NCI-H748 (cell line): ENCODE measurements at regions not wholly inside any gene's neighbourhood (a gene's known extent, or its start where the extent isn't known, plus 50 kb on each side); places are given as distances from the start of the nearest gene placed in this dataset.

Source experiments
- DNase-seq: peaks from one replicate; lab custom pipeline; 2025; ENCODE audit not compliant: unreplicated experiment; lab: John Stamatoyannopoulos, UW

DNA sequence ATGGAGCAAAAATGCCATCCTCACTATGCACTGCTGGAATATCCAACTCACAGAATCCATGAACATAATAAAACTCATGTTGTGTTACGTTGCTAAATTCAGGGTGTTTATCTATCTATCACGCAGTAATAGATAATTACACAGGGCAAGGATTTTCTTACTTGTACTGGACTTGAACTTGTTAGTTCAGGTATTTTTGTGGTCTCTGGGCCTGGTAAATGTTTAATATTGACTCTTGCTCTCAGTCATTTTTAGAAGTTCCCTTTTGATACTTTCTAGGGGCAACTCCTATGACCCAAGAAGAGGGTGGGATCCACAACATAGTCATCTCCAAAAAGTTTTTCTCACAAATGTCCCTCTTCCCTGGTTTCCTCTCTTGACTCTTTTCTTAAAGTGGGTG lies 522.4 kb upstream of the IGFBP7 start:
- no peak for DNase-seq

DNA sequence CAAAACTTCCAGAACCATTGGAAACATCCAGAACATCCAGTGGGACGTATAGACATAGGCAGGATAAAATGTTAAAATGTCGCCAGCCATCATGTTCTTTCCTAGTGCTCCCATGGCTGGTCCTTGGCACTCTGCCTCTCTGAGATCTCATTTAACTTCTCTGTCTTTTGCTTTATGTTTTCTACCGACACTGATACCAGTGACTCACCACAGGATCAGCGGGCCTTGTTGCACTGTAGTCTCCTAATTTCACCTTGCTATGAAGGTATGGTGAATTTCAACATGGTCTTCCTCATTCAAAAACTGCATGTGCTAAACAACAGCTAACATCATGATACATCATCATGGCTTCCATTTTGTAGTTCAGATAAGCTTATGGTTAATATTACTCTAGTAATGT lies 521.0 kb upstream of the IGFBP7 start:
- DNase-seq: no peak

DNA sequence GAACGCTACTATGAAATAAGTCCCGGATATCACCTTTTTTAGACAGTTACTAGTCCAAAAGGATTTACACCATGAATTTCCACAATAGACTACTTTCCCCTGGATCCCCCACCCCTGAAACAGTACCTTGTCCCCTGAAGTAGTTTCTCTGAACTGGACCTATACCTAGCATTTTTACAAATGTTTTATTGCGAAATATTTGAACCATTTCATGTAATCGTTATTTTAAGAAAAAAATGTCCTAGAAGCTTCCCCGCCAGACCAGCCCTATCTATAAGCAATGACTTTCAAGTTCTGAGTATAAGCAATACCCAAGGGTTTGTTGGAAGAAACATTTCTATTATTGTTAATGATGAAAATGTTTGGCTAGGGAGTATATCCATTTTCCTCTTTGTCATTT lies 517.8 kb upstream of the IGFBP7 start:
- no peak for DNase-seq

DNA sequence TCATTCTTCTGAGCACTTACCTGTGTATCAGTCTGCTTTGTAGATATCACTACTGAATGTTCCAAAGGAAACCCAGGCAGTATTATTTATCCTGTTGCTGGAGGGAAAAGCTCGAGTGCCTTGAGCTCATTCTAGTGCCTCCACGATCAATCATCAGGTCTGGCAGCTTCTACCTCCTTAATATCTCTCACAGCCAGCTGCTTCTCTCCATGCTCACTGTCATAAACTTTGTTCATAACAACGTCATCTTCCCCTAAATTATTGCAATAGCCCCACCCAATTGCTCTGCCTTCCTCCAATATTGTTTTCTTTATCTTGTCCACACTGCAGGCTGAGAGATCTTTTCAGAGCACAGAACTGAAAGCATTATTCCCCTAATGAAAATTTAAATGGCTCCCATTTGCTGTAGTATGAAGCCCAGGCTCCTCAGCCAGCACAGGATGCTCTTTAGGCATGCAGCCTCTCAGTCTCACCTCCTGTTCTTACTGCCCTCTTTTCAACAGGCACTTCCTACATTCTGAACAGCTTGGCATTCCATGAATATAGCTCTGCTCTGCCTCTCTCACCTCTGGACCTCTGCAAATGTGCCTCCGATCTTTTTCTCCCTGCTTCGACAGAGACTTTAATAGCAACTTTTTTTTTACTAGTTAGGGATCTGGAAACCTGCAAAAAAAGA lies 504.2 kb upstream of the IGFBP7 start:
- DNase-seq: no peak

DNA sequence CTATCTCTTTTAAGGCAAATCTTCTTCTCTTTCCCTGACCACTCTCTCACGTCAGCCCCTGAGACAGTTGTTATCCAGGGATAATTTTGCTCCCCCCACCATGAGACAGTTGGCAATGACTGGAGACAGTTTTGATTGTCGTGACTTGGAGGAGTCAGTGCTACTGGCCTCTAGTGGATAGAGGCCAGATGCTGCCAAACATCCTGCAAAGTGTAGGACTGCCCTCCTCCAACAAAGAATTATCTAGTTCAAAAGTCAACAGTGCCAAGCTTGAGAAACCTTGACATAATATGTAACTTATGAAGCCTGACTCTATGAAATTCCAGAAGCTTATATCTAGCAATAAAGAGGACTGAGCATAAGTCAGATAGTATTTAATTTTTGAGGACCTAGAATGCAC lies 502.1 kb upstream of the IGFBP7 start:
- DNase-seq: no peak

DNA sequence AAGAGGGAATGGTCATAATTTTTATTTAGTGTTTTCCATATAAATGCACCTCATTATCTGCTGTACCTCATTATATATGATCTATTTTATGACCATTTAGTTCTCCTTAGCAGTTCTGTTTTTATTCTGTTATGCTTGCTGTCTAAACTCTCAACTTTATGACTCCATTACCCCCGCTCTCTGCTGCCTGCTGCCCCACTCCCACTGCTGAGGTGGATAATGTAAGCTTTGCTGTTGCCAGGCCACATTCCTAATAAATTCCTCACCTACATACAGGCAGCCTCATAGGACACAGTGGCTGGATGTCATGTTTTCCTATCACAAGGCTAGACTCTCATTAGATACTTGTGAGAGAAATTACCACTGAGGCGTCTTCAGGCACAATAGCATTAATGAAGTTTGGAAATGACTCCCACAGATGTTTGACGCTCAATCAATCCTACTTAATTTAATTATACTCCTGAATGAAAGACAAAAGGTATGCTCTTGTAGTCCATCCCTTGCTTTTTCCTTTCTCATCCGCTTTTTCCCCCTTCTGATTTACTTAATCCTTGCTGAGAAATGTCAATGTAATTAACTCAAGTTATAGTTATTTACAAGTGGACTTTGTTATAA lies 497.5 kb upstream of the IGFBP7 start:
- no peak for DNase-seq

DNA sequence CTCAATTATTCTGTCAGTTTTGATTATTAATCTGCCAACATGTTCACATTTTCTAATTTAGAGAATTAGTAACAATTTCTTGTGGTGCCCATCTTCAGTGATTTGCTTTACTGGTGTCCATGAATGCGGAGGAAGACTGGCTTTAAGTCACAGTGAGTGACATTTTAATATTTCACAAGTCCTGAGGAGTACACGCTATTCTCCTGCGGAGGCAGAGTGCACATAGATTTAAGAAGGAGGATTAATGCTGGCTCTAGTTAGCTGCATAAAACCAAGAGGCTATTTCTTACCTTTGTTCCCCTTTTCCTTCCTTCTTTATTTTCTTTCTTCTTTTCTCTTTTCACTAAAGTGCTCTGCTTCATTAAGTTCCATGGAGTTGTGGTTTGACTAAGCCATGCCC lies 495.2 kb upstream of the IGFBP7 start:
- DNase-seq: no peak

DNA sequence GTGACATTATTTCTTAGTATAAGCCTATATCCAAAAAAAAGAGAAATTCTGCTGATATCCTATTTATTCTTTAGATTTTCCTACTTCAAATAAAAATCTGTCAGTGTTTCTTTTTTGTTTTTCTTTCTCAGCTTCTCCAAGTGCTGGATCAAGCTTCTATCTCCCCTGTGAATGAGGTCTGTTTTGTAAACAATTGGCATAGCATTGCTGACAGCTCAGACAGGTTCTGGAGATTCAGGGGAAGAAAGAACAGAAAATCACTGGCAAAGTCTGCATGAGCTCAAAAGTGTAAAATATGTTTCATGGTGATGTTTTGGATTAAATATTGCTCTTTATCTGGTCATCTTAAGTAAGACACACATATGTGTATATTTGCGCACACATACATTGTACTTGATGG lies 492.0 kb upstream of the IGFBP7 start:
- no peak for DNase-seq

DNA sequence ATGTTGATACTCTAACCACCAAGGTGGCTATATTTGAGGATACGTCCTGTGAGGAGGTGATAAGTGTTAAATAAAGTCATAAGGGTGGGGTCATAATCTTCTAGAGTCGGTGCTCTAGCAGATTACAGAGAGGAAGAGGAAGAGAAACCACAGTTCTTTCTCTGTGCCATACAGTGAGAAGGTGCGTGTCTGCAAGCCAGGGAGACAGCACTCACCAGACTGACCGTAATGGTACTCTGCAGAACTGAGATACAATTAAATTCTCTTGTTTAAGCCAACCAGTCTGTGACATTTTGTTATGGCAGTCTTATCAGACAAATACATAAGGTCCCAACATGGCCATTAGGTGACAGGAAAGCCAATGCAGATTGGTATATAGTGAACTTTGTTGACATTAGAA lies 480.9 kb upstream of the IGFBP7 start:
- no peak for DNase-seq

DNA sequence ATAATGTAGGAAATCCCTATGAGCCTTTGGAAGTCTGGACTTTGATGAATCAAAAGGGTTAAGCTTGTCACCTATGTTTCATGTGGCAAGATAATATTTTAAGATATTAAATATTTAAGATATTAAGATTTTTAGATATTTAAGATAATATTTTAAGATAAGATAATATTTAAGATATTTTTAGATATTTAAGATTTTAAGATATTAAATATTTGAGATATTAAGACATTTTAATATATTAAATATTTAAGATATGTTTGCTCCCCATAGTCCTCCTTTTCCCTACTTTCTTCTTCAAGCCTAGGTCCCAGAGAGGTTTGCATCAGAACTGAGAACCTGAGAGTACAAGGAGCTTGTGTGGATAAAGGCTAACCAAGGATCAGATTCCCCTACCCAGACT lies 478.4 kb upstream of the IGFBP7 start:
- DNase-seq: no peak

DNA sequence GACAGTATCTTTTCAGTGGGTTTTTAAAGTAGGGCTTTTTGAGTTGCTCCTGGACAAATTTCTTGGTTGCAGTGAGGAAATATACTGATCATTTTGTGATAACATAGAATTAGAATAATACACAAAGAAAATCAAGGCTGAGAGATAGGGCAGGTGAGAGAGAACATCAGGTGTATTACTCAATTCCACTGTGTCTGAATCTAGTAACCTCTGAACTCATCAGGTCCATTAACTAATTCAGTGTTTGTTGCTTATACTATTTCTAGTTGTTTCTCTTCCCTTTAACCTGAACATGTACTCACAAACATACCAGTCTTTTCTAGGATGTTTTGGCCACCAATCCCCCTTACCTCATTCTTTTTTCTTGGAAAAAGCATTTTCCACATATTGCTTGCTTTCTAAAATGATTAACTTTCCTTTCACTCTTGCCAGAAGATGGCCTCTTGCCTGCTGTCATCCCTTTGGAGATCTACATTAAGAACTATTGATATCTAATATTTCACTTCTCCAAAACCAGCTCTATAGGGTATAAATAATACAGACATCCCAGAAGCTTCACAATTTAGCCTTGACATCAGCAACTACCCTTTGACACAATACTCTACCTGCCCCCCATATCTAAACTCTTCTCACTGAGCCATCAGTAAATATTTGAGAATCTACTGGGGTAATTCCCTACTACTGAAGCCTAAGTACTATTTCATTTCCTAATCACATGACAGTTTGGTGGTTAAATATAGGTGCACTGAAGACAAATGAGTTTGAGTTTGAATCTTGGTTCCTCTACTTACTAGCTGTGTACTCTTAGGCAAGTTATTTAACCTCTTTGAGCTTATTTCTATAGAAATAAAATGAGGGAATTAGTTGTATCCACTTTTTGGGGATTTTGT lies 470.8 kb upstream of the IGFBP7 start:
- no peak for DNase-seq

DNA sequence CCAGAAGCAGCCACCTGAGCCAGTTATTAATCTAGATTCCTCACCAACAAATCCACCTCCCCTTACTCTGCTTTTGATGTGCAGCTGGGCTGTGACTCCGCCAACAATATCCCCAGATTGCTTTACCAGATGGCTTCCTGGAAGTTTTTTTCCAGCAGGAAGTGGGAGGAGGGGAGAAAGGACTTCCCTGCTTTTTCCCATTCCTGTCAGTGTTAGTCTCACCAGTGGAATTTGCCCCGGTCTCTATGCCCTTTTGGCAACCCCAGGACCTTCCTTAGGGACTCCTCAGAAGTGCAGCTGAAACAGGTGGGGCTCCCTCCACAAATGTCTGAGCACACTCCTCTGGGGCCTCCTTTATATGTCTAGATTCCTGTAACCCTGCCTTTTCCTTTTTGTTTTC lies 465.2 kb upstream of the IGFBP7 start:
- no peak for DNase-seq

DNA sequence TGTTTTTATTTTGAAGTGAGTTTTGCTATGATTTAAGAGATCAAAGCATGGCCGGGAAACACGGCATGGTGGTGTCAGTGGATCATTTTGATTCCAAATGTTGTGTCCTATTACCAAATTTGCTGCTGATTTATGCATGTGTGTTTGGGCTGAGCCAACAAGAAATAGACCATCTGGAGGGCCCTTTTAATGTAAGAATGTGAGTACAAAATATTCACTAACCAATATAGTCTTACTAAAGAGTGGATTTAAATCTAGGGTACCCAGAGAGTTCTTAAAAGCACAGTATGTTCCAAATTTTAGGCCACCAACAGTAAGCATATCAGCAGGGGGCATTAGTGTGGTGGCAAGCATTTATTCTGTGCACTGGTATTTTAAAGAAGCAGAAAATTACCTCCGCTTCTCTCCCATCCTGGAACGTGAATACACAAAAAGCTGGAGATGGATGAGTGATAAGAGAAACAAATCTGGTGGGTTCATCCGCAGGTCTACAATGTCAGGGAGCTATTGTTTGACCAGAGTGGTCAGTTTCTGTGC lies 444.4 kb upstream of the IGFBP7 start:
- no peak for DNase-seq

DNA sequence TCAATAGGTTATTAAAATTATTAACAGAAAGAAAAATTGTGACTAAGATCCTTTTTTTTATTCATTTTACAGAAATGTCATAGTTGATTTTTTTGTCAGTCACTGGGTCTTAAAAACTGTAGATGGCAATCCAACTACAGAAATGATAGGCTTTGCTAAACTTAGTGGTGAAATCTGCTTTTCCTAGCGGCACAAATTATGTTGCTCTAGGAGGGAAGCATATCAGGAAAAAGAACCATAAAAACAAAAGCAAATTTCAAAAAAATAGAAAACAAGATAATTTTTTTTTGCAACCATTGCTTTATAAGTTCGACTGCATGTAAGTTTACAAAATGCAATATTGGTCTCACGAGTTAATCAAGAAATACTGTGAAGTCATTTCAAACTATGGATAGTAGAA lies 443.5 kb upstream of the IGFBP7 start:
- no peak for DNase-seq

DNA sequence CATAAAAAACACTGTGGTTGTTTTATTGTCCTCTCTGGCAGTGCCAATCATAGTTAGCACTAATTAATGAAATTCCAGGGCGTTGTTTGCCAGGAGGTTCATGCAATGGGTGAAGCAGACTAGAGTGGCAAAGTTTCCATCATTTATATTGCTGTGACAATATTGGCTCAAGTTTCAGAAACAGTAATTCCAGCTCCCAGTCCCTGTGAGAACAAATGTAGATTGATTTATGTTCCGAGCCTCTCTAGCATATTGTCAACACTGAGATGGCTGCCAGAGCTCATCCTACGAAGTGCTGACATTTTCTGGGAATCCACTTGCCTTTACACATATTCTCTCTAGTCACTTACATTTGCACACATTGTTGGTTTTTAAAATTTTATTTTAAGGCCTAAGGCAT lies 440.0 kb upstream of the IGFBP7 start:
- DNase-seq: no peak

DNA sequence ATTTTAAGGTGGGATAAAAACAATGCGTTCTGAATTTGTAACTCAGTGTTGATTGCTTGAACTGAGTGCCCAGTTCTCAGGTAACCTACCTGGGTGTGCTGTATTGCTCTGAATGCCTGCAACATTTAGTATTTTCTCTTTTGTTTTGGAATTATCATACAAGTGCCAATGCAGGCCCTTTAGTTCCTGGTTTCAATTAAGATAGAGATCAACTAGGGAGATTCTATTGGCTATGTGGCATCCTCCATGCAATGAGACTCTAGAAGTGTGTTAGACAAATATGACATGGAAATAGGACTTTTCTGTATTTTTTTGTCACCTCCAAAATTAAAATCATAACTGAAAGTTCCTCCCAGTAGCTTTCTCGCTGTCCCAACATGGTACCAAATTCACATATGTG lies 438.7 kb upstream of the IGFBP7 start:
- no peak for DNase-seq

DNA sequence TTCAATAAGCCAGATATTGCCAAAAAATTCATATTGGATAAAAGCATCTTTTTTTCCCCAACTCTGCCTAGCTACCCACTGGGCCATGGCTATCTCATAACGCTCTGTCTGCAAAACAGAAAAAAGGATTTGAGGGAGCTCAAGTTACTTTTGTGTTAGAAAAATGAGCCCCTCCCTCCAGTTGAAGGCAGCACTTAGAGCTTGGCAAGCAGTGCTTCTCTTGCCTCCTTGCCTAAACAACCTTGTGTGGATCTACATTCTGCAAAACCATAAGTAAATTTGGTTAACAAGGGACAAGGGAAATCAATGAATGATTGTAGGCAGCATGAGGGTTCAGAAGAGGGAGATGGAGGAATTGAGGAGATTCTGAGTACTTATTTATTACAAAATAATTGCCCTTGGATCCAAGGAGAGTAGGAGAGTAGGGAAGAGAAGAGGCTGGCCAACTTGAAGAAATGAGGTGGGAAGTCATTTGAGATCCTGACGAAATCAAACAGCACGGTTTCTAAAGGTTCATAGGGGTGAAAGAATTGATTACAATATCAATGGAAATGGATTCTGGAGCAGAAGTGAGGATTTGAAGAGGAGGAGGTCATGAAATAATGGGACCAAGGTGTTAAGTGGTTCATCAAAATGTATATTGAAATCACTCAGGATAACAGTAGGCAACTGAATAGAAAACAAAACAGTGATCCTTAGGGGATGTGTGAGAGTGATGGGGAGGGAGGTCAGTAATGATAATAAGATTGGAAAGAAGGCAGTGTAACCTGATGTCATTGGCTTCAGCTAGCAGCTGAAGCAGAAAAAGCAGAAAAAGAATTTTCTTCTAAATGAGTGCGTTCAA lies 434.8 kb upstream of the IGFBP7 start:
- DNase-seq: no peak

DNA sequence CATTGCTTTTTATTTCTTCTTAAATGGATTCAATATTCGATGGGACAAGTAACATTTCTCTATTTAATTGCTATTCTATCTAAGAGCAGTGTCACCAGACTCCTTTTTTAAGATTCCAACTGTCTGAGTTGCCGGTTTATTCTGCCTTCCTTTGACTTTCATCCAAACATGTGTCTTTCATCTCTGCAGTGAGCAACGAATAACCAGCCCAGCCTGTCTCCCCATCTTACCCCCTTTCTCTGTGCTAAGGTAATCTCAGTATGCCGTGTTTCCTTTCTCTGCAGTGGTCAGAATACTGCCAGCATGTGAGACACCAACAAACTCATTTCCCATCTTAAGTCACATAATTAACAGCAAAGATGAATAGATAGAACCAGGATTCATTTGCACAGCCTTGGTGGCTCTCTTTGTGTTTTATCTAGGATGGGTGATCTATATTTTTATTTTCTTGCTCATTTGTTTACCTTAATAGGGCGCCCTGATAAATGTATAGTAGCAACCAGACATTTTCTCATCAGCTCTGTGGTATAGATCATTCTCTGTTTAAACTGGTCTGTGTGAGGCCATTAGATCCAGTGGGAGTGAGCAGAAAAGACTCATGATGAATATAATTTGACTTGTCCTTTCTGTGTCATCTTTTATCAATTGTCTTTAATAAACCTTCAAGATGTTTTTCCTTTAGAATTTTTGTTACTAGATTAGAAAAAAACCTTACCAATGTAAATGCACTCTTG lies 394.8 kb upstream of the IGFBP7 start:
- DNase-seq: no peak

DNA sequence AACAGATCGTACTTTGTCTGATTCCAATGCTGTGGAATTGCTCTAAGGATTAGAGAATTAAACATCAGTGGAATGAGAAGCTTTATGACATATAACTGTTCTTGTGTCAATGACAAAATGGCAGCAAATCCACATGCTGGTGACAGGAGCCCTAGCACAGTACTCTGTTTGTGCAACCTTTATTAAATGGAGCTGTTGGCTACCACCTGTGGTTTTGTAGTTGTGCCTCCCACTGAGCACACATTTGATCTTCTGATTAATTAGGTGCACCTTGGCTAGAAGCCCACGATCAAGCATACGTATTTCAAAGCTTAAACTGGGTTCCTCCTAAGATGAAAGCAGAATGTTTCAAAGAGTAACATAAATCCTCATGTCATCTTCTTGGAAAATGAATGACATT lies 394.0 kb upstream of the IGFBP7 start:
- DNase-seq: peak; percentile 21

DNA sequence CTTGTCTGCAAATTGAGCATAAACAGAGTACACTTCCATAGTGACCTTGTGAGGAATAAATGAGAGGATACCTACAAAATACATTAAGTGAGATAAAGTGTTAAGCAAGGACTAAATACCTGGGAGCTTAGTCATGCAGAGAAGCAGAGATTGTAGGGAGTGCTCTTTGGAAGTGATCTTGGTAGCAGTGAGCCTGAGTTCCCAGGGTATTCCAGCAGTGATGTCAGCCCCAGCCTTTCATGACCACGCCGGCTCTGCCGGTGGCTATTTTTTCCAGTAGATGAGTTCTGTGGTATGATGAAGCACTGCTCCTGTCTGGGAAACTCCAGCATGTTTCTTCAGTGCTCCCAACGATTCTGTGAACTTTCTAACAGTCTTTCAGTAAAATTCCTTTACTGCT lies 391.5 kb upstream of the IGFBP7 start:
- DNase-seq: no peak
